Thoracic aorta (tissue), 2 donors: ENCODE measurements at regions not wholly inside any gene's neighbourhood (a gene's known extent, or its start where the extent isn't known, plus 50 kb on each side); places are given as distances from the start of the nearest gene placed in this dataset.

ENCODE experiments used
- ATAC-seq: fragments of 150-250 bp; one replicate; pipeline ENCODE4 v1.8.0; 2017; ENCODE audit warnings: low read depth; ENCODE audit not compliant: insufficient number of reproducible peaks, low FRiP score
- DNase-seq: peaks from one replicate; pipeline ENCODE4 v3.0.0-alpha.2; 2020; ENCODE audit warnings: low spot score
- H3K27ac ChIP-seq, 2 donors: fragments of 200-600 bp; sonication (generic); 1 replicate in 1 of 2; 2 replicates in 1 of 2; pipeline ENCODE4 v1.5.1; 2016; ENCODE audit warnings: mild to moderate bottlenecking in 2 of 2, moderate library complexity in 2 of 2
- H3K27me3 ChIP-seq: fragments of 200-600 bp; sonication (generic); replicated peaks from 2 replicates; pipeline ENCODE4 v1.6.0; 2016; ENCODE audit warnings: mild to moderate bottlenecking; ENCODE audit not compliant: insufficient read depth
- H3K36me3 ChIP-seq: fragments of 200-600 bp; sonication (generic); one replicate; pipeline ENCODE4 v1.5.1; 2016
- H3K4me1 ChIP-seq, 2 donors: fragments of 200-600 bp; sonication (generic); 1 replicate in 1 of 2; 2 replicates in 1 of 2; pipeline versions ENCODE4 v1.5.1 to v1.6.0; 2016; ENCODE audit warnings: low read depth in 2 of 2, mild to moderate bottlenecking in 1 of 2; ENCODE audit not compliant: control insufficient read depth in 1 of 2
- H3K4me3 ChIP-seq: fragments of 200-600 bp; sonication (generic); 2 replicates; pipeline ENCODE4 v1.5.1; 2016; ENCODE audit warnings: mild to moderate bottlenecking
- H3K9me3 ChIP-seq: fragments of 200-600 bp; sonication (generic); 2 replicates; pipeline ENCODE4 v1.5.1; 2016
- CTCF ChIP-seq: fragments of 200-600 bp; sonication (generic); IDR thresholded peaks from one replicate; pipeline ENCODE4 v1.5.1; 2019; ENCODE audit warnings: antibody characterized with exemption

GRCh38 chrX:138865093-138865649 lies 153.7 kb upstream of the FGF13 start:
- no peak for TF ChIP-seq CTCF

GRCh38 chrX:138859421-138859820 lies 147.9 kb upstream of the FGF13 start:
- Histone ChIP-seq H3K27ac (no peak overlapping the region), H3K27me3 (no peaks in the 10 kb centered on the region), H3K36me3 (no peaks in the 10 kb centered on the region), H3K4me1 (no peaks in the 10 kb centered on the region), H3K4me3 (no peak overlapping the region), H3K9me3 (no peaks in the 10 kb centered on the region)
- no peak for TF ChIP-seq CTCF
- ATAC-seq, result no peak
- DNase-seq, result no peak

More at GRCh38 chrX:138865093-138865649, 153.7 kb upstream of the FGF13 start:
- H3K4me1 ChIP-seq, result no peaks in the 10 kb centered on the region
- no peak for DNase-seq
- no peaks in the 10 kb centered on the region for H3K9me3 ChIP-seq
- no peaks in the 10 kb centered on the region for H3K27me3 ChIP-seq
- no peak overlapping the region for H3K27ac ChIP-seq
- no peak for ATAC-seq
- H3K36me3 ChIP-seq, result no peaks in the 10 kb centered on the region
- no peak overlapping the region for H3K4me3 ChIP-seq

- no peak for DNase-seq
- Histone ChIP-seq H3K4me1 (no peaks in the 10 kb centered on the region), H3K9me3 (no peaks in the 10 kb centered on the region), H3K27ac (no peak overlapping the region), H3K36me3 (no peaks in the 10 kb centered on the region), H3K4me3 (no peak overlapping the region), H3K27me3 (no peaks in the 10 kb centered on the region)
- no peak for ATAC-seq
- TF ChIP-seq CTCF, result no peak
Observed at GRCh38 chrX:138858951-138859350, 147.4 kb upstream of the FGF13 start.

GRCh38 chrX:138858438-138858837 lies 146.9 kb upstream of the FGF13 start:
- DNase-seq (no peak), ATAC-seq (no peak)
- Histone ChIP-seq H3K36me3 (no peaks in the 10 kb centered on the region), H3K9me3 (no peaks in the 10 kb centered on the region), H3K4me3 (no peak overlapping the region), H3K27ac (no peak overlapping the region), H3K27me3 (no peaks in the 10 kb centered on the region), H3K4me1 (no peaks in the 10 kb centered on the region)
- no peak for TF ChIP-seq CTCF

GRCh38 chrX:138856881-138857604 lies 145.5 kb upstream of the FGF13 start:
- ATAC-seq (no peak), DNase-seq (no peak)
- no peak for TF ChIP-seq CTCF

More at GRCh38 chrX:138856881-138857604, 145.5 kb upstream of the FGF13 start:
- Histone ChIP-seq H3K9me3 (no peaks in the 10 kb centered on the region), H3K27me3 (no peaks in the 10 kb centered on the region), H3K4me1 (no peaks in the 10 kb centered on the region), H3K4me3 (no peak overlapping the region), H3K27ac (no peak overlapping the region), H3K36me3 (no peaks in the 10 kb centered on the region)
